Ovary (tissue), 7 donors: ENCODE measurements at regions not wholly inside any gene's neighbourhood (a gene's known extent, or its start where the extent isn't known, plus 50 kb on each side); places are given as distances from the start of the nearest gene placed in this dataset.
"Not testable (repeated sequence)": the region's sequence is repeated elsewhere in the genome, so short reads cannot be mapped to it uniquely, and the experiment has no call there.

ENCODE experiments used
- DNase-seq, 5 donors: peaks; one replicate each; pipeline ENCODE4 v3.0.0-alpha.2; 2019 to 2020
- H3K27ac ChIP-seq, 2 donors: fragments of 200-600 bp; one replicate each; pipeline versions ENCODE4 v1.5.1 to v1.8.0; 2019 to 2022
- H3K27me3 ChIP-seq: fragments of 200-600 bp; one replicate; pipeline ENCODE4 v1.8.0; 2022
- H3K36me3 ChIP-seq: fragments of 200-600 bp; sonication (generic); one replicate; pipeline ENCODE4 v1.5.1; 2019
- H3K4me1 ChIP-seq: one replicate; pipeline ENCODE4 v1.8.1; 2013; ENCODE audit warnings: mild to moderate bottlenecking, moderate library complexity; ENCODE audit not compliant: insufficient read depth
- H3K4me3 ChIP-seq: fragments of 200-600 bp; sonication (generic); one replicate; pipeline ENCODE4 v1.5.1; 2017
- H3K9me3 ChIP-seq, 2 donors: fragments of 200-600 bp in 1 of 2; sonication (generic) in 1 of 2; one replicate each; pipeline versions ENCODE4 v1.5.1 to v1.8.1; 2013 to 2019; ENCODE audit warnings: mild to moderate bottlenecking in 1 of 2, moderate library complexity in 1 of 2
- EP300 ChIP-seq: sonication (generic); formaldehyde crosslinking; IDR thresholded peaks from one replicate; pipeline ENCODE4 v1.6.1; 2017; ENCODE audit warnings: antibody characterized with exemption
- POLR2A ChIP-seq: fragments of 450-650 bp; IDR thresholded peaks from one replicate; pipeline ENCODE4 v1.6.1; 2017; ENCODE audit warnings: antibody characterized with exemption, mild to moderate bottlenecking, moderate library complexity
- WGBS, 3 donors: extraction: QIAGEN DNeasy Blood & Tissue Kit in 1 of 3; methylation state at CpG; one replicate each; pipeline versions ENCODE4 v1.1.5 to v1.1.7; 2013 to 2017; 5-methylcytosine and 5-hydroxymethylcytosine counted together
- intact Hi-C, 4 donors: fragments of 100-400 bp; cut with DNase I; formaldehyde crosslinking; loops; one replicate each; pipeline versions ENCODE4 v1.11.0 to v1.15.1; 2022 to 2023
- TF ChIP-seq, protein P1 (sequence below), 3 donors: fragments of 450-650 bp in 2 of 3; fragments of 200-600 bp in 1 of 3; IDR thresholded peaks; one replicate each; pipeline versions ENCODE4 v1.5.1 to v1.8.0; 2016 to 2022; ENCODE audit warnings: antibody characterized with exemption in 3 of 3, mild to moderate bottlenecking in 1 of 3
- donor health status: DM: no; HTN: no; CAD: no; lungs with moderate emphysema.
- donor health status: DM: no; HTN: no; CAD: no.
- donor health status: Bipolar disorder and iron deficiency.
- donor health status: DM: no; HTN: no; CAD: no.
- donor health status: DM: yes; HTN: yes; CAD: no.

DNA sequence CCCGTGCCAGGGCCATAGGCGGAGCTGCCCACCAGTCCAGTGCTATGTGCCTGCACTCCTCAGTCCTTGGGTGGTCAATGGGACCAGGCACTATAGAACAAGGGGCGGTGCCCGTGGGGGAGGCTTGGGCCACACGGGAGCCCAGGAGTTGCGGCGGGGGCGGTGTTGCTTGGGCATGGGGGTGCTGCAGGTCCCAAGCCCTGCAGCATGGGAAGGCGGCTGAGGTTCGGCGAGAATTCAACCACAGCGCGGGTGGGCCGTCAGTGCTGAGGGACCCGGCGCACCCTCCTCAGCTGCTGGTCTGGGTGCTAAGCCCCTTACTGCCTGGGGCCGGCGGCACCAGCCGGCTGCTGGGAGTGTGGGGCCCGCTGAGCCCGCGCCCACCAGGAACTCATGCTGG is 242.2 kb upstream of the SGCG start:
- no peaks in the 10 kb centered on the region for H3K36me3 ChIP-seq
- WGBS, 3 donors = 91 to 93% (median 92%) methylated on average over 20 to 22 of the region's 22 CpGs
- H3K4me1 ChIP-seq = no peaks in the 10 kb centered on the region
- H3K9me3 ChIP-seq = no peaks in the 10 kb centered on the region
- H3K27me3 ChIP-seq = no peaks in the 10 kb centered on the region
- no peak overlapping the region for H3K4me3 ChIP-seq
- no peak overlapping the region for H3K27ac ChIP-seq
- TF ChIP-seq POLR2A = no peak
- TF ChIP-seq, protein P1, sequence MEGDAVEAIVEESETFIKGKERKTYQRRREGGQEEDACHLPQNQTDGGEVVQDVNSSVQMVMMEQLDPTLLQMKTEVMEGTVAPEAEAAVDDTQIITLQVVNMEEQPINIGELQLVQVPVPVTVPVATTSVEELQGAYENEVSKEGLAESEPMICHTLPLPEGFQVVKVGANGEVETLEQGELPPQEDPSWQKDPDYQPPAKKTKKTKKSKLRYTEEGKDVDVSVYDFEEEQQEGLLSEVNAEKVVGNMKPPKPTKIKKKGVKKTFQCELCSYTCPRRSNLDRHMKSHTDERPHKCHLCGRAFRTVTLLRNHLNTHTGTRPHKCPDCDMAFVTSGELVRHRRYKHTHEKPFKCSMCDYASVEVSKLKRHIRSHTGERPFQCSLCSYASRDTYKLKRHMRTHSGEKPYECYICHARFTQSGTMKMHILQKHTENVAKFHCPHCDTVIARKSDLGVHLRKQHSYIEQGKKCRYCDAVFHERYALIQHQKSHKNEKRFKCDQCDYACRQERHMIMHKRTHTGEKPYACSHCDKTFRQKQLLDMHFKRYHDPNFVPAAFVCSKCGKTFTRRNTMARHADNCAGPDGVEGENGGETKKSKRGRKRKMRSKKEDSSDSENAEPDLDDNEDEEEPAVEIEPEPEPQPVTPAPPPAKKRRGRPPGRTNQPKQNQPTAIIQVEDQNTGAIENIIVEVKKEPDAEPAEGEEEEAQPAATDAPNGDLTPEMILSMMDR (IDR thresholded peaks at IDR 0.05) = no peak
- no peak for DNase-seq
- intact Hi-C loops = no loop called here

DNA sequence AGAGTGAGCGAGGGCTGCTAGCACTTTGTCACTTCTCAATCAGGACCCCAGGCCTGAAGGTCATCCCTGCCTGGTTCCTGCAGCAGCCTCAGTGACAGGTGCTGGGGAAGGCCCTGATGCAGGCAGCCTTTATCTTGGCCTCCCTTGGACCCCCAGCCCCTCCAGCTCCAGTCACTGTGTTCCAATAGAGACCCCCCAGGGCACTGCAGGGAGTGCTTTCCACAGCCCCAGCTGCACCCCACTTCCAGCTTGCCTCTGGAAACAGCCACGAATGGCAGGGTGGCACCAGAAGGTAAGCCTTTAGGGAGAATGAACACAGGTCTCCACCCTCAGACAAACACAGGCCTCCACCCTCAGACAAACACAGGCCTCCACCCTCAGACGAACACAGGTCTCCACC is 241.6 kb upstream of the SGCG start:
- Histone ChIP-seq H3K4me3 (no peak overlapping the region), H3K9me3 (no peaks in the 10 kb centered on the region), H3K27me3 (no peaks in the 10 kb centered on the region), H3K36me3 (no peaks in the 10 kb centered on the region), H3K4me1 (no peaks in the 10 kb centered on the region), H3K27ac (no peak overlapping the region)
- WGBS, 3 donors = 92 to 95% (median 94%) methylated on average over 3 of the region's 3 CpGs
- TF ChIP-seq, protein P1 (IDR thresholded peaks at IDR 0.05) = no peak
- TF ChIP-seq POLR2A (no peak), EP300 (no peak)
- no peak for DNase-seq
- intact Hi-C loops = no loop called here

DNA sequence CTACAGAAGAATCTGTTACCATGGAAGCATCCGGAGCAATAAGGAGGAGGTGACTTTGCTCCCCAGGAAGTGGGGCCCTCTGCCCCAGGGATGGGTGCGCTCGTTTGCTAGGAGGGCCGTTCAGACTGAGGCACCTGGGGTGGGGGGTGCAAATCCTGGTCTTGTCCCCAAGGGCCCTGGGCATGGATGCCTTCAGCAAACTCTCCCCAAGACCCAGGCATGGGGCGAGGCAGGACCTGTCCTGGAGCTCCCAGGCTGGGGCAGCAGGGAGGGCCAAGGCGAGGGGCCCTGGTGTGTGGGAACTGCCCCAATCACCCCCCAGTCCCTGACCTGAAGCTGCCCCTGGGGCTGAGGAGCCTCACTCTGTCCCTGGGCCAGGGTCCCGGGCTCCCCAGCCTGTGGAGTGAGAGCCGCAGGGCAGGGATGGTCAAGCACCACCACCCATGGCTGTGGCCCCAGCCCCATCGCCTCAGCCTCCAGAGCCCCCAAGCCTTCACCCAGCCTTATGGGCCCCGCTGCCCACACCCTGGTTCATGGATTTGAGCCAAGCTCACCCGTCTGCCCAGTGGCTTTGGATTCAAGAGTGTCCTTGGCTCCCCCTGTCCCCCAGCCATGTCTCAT is 240.6 kb upstream of the SGCG start:
- 80 to 85% (median 84%) methylated on average over 9 to 11 of the region's 11 CpGs for WGBS, 3 donors
- Histone ChIP-seq H3K27ac (no peak overlapping the region), H3K4me3 (no peak overlapping the region), H3K36me3 (no peaks in the 10 kb centered on the region), H3K9me3 (no peaks in the 10 kb centered on the region), H3K27me3 (no peaks in the 10 kb centered on the region), H3K4me1 (no peaks in the 10 kb centered on the region)
- intact Hi-C loops = loop anchor here in 1 of 4 donors (10.0 kb wide), 1 partner anchor 1425 kb away; no protein-coding TSS in a partner anchor
- TF ChIP-seq, protein P1 (IDR thresholded peaks at IDR 0.05) = no peak
- TF ChIP-seq POLR2A (no peak), EP300 (no peak)
- no peak for DNase-seq

DNA sequence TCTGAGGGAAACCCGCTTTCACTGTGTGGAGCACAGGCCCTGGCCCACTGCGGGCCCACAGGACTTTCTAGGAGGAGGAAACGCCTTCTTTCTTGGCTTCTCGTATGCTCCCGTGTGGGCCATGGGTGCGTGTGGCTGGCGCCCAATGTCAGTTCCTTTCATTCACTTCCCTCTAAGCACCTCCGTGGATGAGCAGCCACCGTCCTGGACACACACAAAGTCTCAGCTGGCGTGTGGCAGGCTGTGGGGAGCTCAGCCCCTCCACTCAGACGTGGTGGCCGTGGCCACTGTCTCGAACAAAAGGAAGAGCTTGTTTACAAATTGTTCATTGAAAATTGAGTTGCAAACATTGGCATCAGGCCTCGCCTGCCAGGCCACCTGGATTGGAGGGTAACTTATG is 240.0 kb upstream of the SGCG start:
- DNase-seq = no peak
- WGBS, 3 donors = 68 to 79% (median 75%) methylated on average over 14 of the region's 14 CpGs
- Histone ChIP-seq H3K9me3 (no peaks in the 10 kb centered on the region), H3K27ac (no peak overlapping the region), H3K4me1 (no peaks in the 10 kb centered on the region), H3K4me3 (no peak overlapping the region), H3K36me3 (no peaks in the 10 kb centered on the region), H3K27me3 (no peaks in the 10 kb centered on the region)
- intact Hi-C loops = loop anchor here in 1 of 4 donors (10.0 kb wide), 1 partner anchor 1424 kb away; no protein-coding TSS in a partner anchor
- TF ChIP-seq, protein P1 (IDR thresholded peaks at IDR 0.05) = no peak
- TF ChIP-seq POLR2A = no peak
- no peak for TF ChIP-seq EP300

DNA sequence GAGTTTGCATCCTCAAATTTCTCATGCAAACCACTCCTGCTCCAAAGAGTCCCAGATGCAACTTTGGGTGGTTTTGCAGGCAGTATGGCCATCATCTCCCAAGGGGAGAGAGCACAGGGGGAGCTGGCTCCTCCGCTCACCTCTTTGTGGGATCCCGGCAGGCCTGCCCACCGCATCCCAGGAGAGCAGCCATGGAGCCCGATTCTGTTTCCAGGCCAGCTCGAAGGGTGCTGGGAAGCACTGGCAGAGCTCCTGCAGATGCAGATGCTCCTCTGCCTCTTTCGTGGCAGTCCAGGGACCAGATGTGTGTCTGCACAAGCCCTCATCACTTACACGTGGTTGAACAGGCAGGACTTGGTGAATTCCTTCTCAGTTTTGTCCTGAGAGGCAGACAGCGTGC is 239.3 kb upstream of the SGCG start:
- not testable (repeated sequence) for H3K9me3 ChIP-seq, H3K4me1 ChIP-seq, H3K4me3 ChIP-seq, H3K27me3 ChIP-seq, H3K27ac ChIP-seq, H3K36me3 ChIP-seq, DNase-seq
- 58 to 72% (median 71%) methylated on average over 7 of the region's 8 CpGs for WGBS, 3 donors
- intact Hi-C loops = loop anchor here in 1 of 4 donors (10.0 kb wide), 1 partner anchor 1423 kb away; no protein-coding TSS in a partner anchor

DNA sequence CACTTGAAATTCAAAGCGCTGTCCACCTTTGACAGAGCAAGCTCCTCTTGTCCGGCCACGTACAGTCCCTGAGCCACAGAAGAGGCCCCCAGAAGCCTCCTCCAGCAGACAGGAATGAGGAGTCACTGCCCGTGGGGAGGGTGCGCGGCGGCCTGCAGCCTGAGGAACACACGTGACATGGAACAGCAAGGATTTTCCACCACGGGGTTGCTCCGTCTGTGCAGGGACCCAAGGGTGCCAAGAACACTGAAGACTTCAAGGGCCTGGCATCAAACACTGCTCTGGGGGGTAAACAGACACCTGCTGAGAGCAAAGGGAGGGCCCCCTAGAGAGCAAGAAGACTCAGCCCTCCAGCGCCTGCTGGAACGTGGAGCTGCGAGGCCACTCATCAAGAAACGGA is 237.9 kb upstream of the SGCG start:
- not testable (repeated sequence) for DNase-seq, H3K4me1 ChIP-seq, H3K4me3 ChIP-seq, H3K36me3 ChIP-seq, H3K27me3 ChIP-seq, H3K9me3 ChIP-seq, H3K27ac ChIP-seq
- WGBS, 3 donors = 86 to 87% (median 86%) methylated on average over 13 to 14 of the region's 14 CpGs
- intact Hi-C loops = loop anchor here in 1 of 4 donors (10.0 kb wide), 1 partner anchor 1422 kb away; no protein-coding TSS in a partner anchor
